Psoas muscle (tissue), 7 donors: ENCODE measurements at regions not wholly inside any gene's neighbourhood (a gene's known extent, or its start where the extent isn't known, plus 50 kb on each side); places are given as distances from the start of the nearest gene placed in this dataset.
"Not testable (repeated sequence)": the region's sequence is repeated elsewhere in the genome, so short reads cannot be mapped to it uniquely, and the experiment has no call there.

ENCODE experiments used
- ATAC-seq, 4 donors: fragments of 200-7000 bp; cut with Tn5 transposase; one replicate each; pipeline ENCODE4 v1.9.1; 2020; ENCODE audit warnings: moderate library complexity in 3 of 4, mild to moderate bottlenecking in 2 of 4
- DNase-seq, 2 donors: peaks; one replicate each; pipeline ENCODE4 v3.0.0-alpha.2; 2020
- H3K27ac ChIP-seq: fragments of 200-600 bp; one replicate; pipeline ENCODE4 v1.8.0; 2022
- H3K27me3 ChIP-seq, 3 donors: fragments of 200-600 bp in 1 of 3; one replicate each; pipeline versions ENCODE4 v1.6.1 to v1.8.0; 2013 to 2022; ENCODE audit warnings: low read length in 2 of 3, mild to moderate bottlenecking in 2 of 3, moderate library complexity in 1 of 3; ENCODE audit not compliant: insufficient read depth in 3 of 3
- H3K36me3 ChIP-seq, 2 donors: fragments of 200-600 bp in 1 of 2; one replicate each; pipeline versions ENCODE4 v1.6.1 to v1.8.0; 2013 to 2022; ENCODE audit warnings: low read depth in 1 of 2, mild to moderate bottlenecking in 1 of 2, moderate library complexity in 1 of 2; ENCODE audit not compliant: insufficient read depth in 1 of 2
- H3K4me1 ChIP-seq: fragments of 200-600 bp; one replicate; pipeline ENCODE4 v1.8.0; 2022
- H3K4me3 ChIP-seq: fragments of 200-600 bp; one replicate; pipeline ENCODE4 v1.8.0; 2022; ENCODE audit warnings: mild to moderate bottlenecking
- H3K9me3 ChIP-seq: fragments of 200-600 bp; one replicate; pipeline ENCODE4 v1.8.0; 2022
- CTCF ChIP-seq: fragments of 200-600 bp; IDR thresholded peaks from one replicate; pipeline ENCODE4 v1.8.0; 2022; ENCODE audit warnings: antibody characterized with exemption
- WGBS, 3 donors: extraction: QIAGEN DNeasy Blood & Tissue Kit; methylation state at CpG; one replicate each; pipeline versions ENCODE4 v1.1.6 to v1.1.7; 2013; 5-methylcytosine and 5-hydroxymethylcytosine counted together
- intact Hi-C, 2 donors: fragments of 100-400 bp; cut with DNase I; formaldehyde crosslinking; loops; one replicate each; pipeline versions ENCODE4 v1.11.0 to v1.14.2; 2022
- donor health status: healthy with polysubstance abuse.
- donor health status: DM: no; HTN: no; CAD: no; lungs with moderate emphysema.
- donor health status: Bipolar disorder and iron deficiency.
- donor health status: healthy.
- donor health status: DM: yes; HTN: yes; CAD: no.
- donor health status: DM: no; HTN: no; CAD: no.
- donor health status: DM: yes; HTN: yes; CAD: no.

- H3K9me3 ChIP-seq, result no peaks in the 10 kb centered on the region
- no peaks in the 10 kb centered on the region for H3K36me3 ChIP-seq
- no peak overlapping the region for H3K4me3 ChIP-seq
- 50 to 58% (median 53%) methylated on average over 5 of the region's 5 CpGs for WGBS, 3 donors
- TF ChIP-seq CTCF, result no peak
- DNase-seq (no peak), ATAC-seq (no peak)
- no peak overlapping the region for H3K27ac ChIP-seq
- H3K27me3 ChIP-seq, result no peaks in the 10 kb centered on the region
- intact Hi-C loops, result no loop called here
- H3K4me1 ChIP-seq, result no peaks in the 10 kb centered on the region
Measured at GRCh38 chr17:20721171-20721570, 141.6 kb downstream of the CDRT15L2 start.

DNA sequence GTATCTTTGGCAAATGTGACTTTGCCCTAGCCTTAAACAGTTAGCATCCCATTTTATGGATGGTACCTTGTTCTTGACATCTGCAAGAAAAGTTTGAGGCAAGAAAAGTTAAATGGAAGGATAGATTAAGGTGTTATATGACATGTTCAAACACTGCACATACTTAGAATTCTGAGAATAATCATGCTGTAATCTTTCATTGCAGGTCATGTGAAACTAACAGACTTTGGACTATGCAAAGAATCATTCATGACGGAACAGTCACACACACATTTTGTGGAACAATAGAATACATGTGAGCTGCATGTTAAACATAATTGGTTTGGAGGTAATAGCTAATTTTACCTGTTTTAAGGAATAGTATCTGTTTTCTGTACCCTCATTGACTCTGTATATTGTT, 144.9 kb downstream of the CDRT15L2 start:
- H3K9me3 ChIP-seq, ATAC-seq, H3K4me1 ChIP-seq, H3K27ac ChIP-seq, H3K4me3 ChIP-seq, H3K36me3 ChIP-seq, H3K27me3 ChIP-seq, DNase-seq, intact Hi-C loops: not testable (repeated sequence)
- WGBS, 3 donors, result 77 to 89% (median 81%) methylated on average over 1 of the region's 1 CpG

DNA sequence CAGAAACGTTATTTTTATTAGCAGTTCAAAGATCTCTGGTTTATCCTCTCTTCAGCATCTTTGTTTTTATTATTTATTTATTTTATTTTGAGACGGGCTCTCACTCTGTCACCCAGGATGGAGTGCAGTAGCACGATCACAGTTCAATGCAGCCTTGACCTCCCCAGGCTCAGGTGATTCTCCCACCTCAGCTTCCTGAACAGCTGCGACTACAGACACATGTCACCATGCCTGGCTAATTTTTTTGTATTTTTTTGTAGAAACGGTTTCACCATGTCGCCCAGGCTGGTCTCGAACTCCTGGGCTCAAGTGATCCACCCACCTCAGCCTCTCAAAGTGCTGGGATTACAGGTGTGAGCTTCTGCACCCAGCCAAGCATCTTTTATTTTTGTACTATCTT, 147.7 kb downstream of the CDRT15L2 start:
- ATAC-seq, H3K27ac ChIP-seq, DNase-seq, H3K4me3 ChIP-seq, H3K4me1 ChIP-seq, intact Hi-C loops, H3K9me3 ChIP-seq, H3K27me3 ChIP-seq, H3K36me3 ChIP-seq: not testable (repeated sequence)
- 75 to 81% (median 78%) methylated on average over 7 of the region's 7 CpGs for WGBS, 3 donors

GRCh38 chr17:20728181-20728580, 148.7 kb downstream of the CDRT15L2 start:
- intact Hi-C loops, result no loop called here
- Histone ChIP-seq H3K27ac (no peak overlapping the region), H3K4me3 (no peak overlapping the region), H3K9me3 (no peaks in the 10 kb centered on the region), H3K36me3 (no peaks in the 10 kb centered on the region), H3K27me3 (peaks cover 0 to 4% (median 3%) of the 10 kb centered on the region in 3 donors), H3K4me1 (no peaks in the 10 kb centered on the region)
- TF ChIP-seq CTCF, result no peak
- DNase-seq (no peak), ATAC-seq (no peak)
- 65 to 79% (median 78%) methylated on average over 1 of the region's 1 CpG for WGBS, 3 donors

- WGBS, 3 donors, result 81 to 83% (median 83%) methylated on average over 6 of the region's 6 CpGs
- H3K27me3 ChIP-seq, H3K9me3 ChIP-seq, DNase-seq, ATAC-seq, intact Hi-C loops, H3K27ac ChIP-seq, H3K4me1 ChIP-seq, H3K4me3 ChIP-seq, H3K36me3 ChIP-seq: not testable (repeated sequence)
Measured at GRCh38 chr17:20731131-20731530, 151.6 kb downstream of the CDRT15L2 start.

- intact Hi-C loops, result no loop called here
- H3K27ac ChIP-seq, result no peak overlapping the region
- no peaks in the 10 kb centered on the region for H3K9me3 ChIP-seq
- no peaks in the 10 kb centered on the region for H3K36me3 ChIP-seq
- ATAC-seq (no peak), DNase-seq (no peak)
- no peak for TF ChIP-seq CTCF
- 85 to 88% (median 87%) methylated on average over 13 of the region's 13 CpGs for WGBS, 3 donors
- H3K4me1 ChIP-seq, result no peaks in the 10 kb centered on the region
- no peak overlapping the region for H3K4me3 ChIP-seq
- no peaks in the 10 kb centered on the region for H3K27me3 ChIP-seq
Measured at GRCh38 chr17:20733923-20734322, 154.4 kb downstream of the CDRT15L2 start.
